ENCODE measurements at regions not wholly inside any gene's neighbourhood (a gene's known extent, or its start where the extent isn't known, plus 50 kb on each side); places are given as distances from the start of the nearest gene placed in this dataset.

DNA sequence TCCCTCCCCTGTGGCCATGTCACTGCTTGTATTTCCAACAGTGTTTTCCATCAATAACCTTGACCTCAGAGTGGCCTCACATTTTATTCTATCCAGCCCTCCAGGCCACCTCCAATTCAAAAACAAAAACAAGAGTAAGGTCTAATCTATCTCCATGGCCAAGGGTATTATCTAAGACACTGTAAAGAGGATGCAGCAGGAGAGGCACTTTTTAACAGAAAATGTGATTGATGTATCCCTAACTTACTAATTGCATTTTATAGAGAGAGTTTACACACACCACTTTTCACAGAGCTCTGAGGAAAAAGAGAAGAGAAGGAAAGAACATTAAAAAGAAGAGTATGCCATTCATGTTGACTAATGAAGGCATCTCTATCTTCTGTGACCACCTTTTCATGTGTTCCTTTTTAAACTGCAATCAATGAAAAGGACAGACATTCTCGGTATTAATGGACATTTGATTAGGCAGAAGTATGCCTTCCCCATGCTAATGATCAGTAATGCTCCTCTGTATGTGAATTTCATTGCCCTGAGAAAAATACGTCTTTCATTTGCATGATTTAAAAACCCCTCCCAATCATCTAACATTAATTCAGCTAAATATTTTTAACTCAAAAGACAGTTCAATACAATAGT is 653.3 kb upstream of the POU3F3 start:
- H3K56ac ChIP-seq (ENCODE audit: insufficient read length, low read depth, low read length): no peak overlapping the region
- no peak overlapping the region for H2AK5ac ChIP-seq (ENCODE audit: insufficient read length, low read length)
- H3K79me1 ChIP-seq (ENCODE audit: insufficient read depth, low read depth, low read length, poor library complexity, severe bottlenecking): no peaks in the 10 kb centered on the region
- no peak overlapping the region for H3K9ac ChIP-seq (ENCODE audit: extremely low read depth, insufficient read length, low read length)
- H2BK20ac ChIP-seq (ENCODE audit: low read depth, low read length, poor library complexity, severe bottlenecking): no peak overlapping the region
- no peak overlapping the region for H2AFZ ChIP-seq (ENCODE audit: low read length)
- H3K36me3 Mint-ChIP-seq (ENCODE audit: insufficient read depth in 1 of 3, low read depth in 3 of 3): no peaks in the 10 kb centered on the region
- H3K18ac ChIP-seq (ENCODE audit: insufficient read length, low read depth, low read length): no peak overlapping the region
- H3K4ac ChIP-seq (ENCODE audit: low read depth, low read length): no peak overlapping the region
- H4K8ac ChIP-seq (replicated peaks; ENCODE audit: insufficient read length, low read depth, low read length): no peak overlapping the region
- no peak overlapping the region for H3T11ph ChIP-seq (ENCODE audit: low read length)
- WGBS (ENCODE audit: extremely low coverage, insufficient read length, low lambda C conversion rate): no CpG with 5 or more reads among the region's 2 CpGs
- no peak overlapping the region for H2BK5ac ChIP-seq (ENCODE audit: insufficient read length, low read length)
- H3K23me2 ChIP-seq (ENCODE audit: insufficient read length, low read depth, low read length, poor library complexity, severe bottlenecking): no peaks in the 10 kb centered on the region
- no peaks in the 10 kb centered on the region for H3K9me3 Mint-ChIP-seq
- H3K14ac ChIP-seq (ENCODE audit: insufficient read depth, low read length): no peak overlapping the region
- no peaks in the 10 kb centered on the region for H3K79me2 ChIP-seq (ENCODE audit: insufficient read depth, low read length)
- no peak overlapping the region for H3K4me2 ChIP-seq (ENCODE audit: insufficient read depth, insufficient read length, low read length)
- no peaks in the 10 kb centered on the region for H3K4me1 ChIP-seq (ENCODE audit: insufficient read depth, low read length)
- TF ChIP-seq, protein P1, sequence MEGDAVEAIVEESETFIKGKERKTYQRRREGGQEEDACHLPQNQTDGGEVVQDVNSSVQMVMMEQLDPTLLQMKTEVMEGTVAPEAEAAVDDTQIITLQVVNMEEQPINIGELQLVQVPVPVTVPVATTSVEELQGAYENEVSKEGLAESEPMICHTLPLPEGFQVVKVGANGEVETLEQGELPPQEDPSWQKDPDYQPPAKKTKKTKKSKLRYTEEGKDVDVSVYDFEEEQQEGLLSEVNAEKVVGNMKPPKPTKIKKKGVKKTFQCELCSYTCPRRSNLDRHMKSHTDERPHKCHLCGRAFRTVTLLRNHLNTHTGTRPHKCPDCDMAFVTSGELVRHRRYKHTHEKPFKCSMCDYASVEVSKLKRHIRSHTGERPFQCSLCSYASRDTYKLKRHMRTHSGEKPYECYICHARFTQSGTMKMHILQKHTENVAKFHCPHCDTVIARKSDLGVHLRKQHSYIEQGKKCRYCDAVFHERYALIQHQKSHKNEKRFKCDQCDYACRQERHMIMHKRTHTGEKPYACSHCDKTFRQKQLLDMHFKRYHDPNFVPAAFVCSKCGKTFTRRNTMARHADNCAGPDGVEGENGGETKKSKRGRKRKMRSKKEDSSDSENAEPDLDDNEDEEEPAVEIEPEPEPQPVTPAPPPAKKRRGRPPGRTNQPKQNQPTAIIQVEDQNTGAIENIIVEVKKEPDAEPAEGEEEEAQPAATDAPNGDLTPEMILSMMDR (conservative IDR thresholded peaks at IDR 0.05): no peak
- H2BK120ac ChIP-seq (ENCODE audit: low read depth, low read length, poor library complexity, severe bottlenecking): no peak overlapping the region
- no peak overlapping the region for H3K4me3 Mint-ChIP-seq
- H3K23ac ChIP-seq (ENCODE audit: insufficient read length, low read depth, low read length): no peak overlapping the region
- H3K4me1 Mint-ChIP-seq: no peaks in the 10 kb centered on the region
- no peak overlapping the region for H2BK12ac ChIP-seq (ENCODE audit: insufficient read length, low read depth, low read length)
- H3K27ac Mint-ChIP-seq: no peak overlapping the region
- no peak overlapping the region for H4K5ac ChIP-seq (ENCODE audit: insufficient read length, low read depth, low read length)
- no peak overlapping the region for H3K27ac ChIP-seq (ENCODE audit: insufficient read length, low read depth, low read length)
- H4K20me1 ChIP-seq (ENCODE audit: control insufficient read depth, insufficient read depth, insufficient read length): no peaks in the 10 kb centered on the region
- no peak overlapping the region for H2BK15ac ChIP-seq (ENCODE audit: low read depth, low read length)
- H3K9me3 ChIP-seq (ENCODE audit: control insufficient read depth, low read depth, low read length): no peaks in the 10 kb centered on the region
- no peaks in the 10 kb centered on the region for H3K27me3 Mint-ChIP-seq (ENCODE audit: low read depth)
- DNase-seq: no peak
- H4K91ac ChIP-seq (ENCODE audit: insufficient read length, low read depth, low read length): no peak overlapping the region
- no peaks in the 10 kb centered on the region; the same call in 1 of the 2 replicates for H3K27me3 ChIP-seq (ENCODE audit: insufficient read depth, low read length)

Measured in H9 (cell line).